A673 (cell line): ENCODE measurements at regions not wholly inside any gene's neighbourhood (a gene's known extent, or its start where the extent isn't known, plus 50 kb on each side); places are given as distances from the start of the nearest gene placed in this dataset.

ENCODE experiments used
- BruUV-seq: library from RNA; stranded (reverse); fragments of 400-500 nt; replicated peaks from 2 replicates; lab custom pipeline; 2021; lab: Mats Ljungman, UMichigan
- CTCF ChIA-PET: fragments of 300-600 bp; sonication (Branson Sonifier 250); formaldehyde crosslinking; loops from one replicate; lab custom pipeline; 2022; ENCODE audit warnings: antibody characterized with exemption; lab: Charles Lee
- POLR2A ChIA-PET: fragments of 300-600 bp; sonication (Branson Sonifier 250); formaldehyde crosslinking; loops from one replicate; lab custom pipeline; 2022; ENCODE audit warnings: antibody characterized with exemption; ENCODE audit not compliant: low non-redundant PET; lab: Charles Lee
- DNase-seq: peaks from one replicate; pipeline ENCODE4 v3.0.0-alpha.2; 2015; ENCODE audit warnings: low spot score
- H3K27ac ChIP-seq: fragments of 200-600 bp; sonication (generic); 2 replicates; pipeline ENCODE4 v1.5.1; 2016; ENCODE audit warnings: mixed run types, low read depth, mild to moderate bottlenecking, mixed read lengths, antibody characterized with exemption, low read length; ENCODE audit not compliant: poor library complexity, severe bottlenecking
- H3K27me3 ChIP-seq: fragments of 200-600 bp; sonication (generic); replicated peaks from 2 replicates; pipeline ENCODE4 v1.6.1; 2017; ENCODE audit warnings: mixed run types, low read depth, mild to moderate bottlenecking, mixed read lengths, antibody characterized with exemption, low read length; ENCODE audit not compliant: insufficient read depth, poor library complexity
- H3K36me3 ChIP-seq: fragments of 200-600 bp; sonication (generic); 2 replicates; pipeline ENCODE4 v1.6.1; 2016; ENCODE audit warnings: mixed run types, mild to moderate bottlenecking, mixed read lengths, antibody characterized with exemption, low read length; ENCODE audit not compliant: insufficient read depth, poor library complexity, severe bottlenecking
- H3K4me1 ChIP-seq: fragments of 200-600 bp; sonication (generic); 2 replicates; pipeline ENCODE4 v1.6.1; 2017; ENCODE audit warnings: mixed run types, mild to moderate bottlenecking, mixed read lengths, antibody characterized with exemption, low read length; ENCODE audit not compliant: insufficient read depth, poor library complexity, severe bottlenecking
- H3K4me3 ChIP-seq: fragments of 200-600 bp; sonication (generic); 2 replicates; pipeline ENCODE4 v1.5.1; 2016; ENCODE audit warnings: low read depth, mixed run types, mild to moderate bottlenecking, mixed read lengths, low read length; ENCODE audit not compliant: poor library complexity, severe bottlenecking
- H3K9me3 ChIP-seq: fragments of 200-600 bp; sonication (generic); 2 replicates; pipeline ENCODE4 v1.6.1; 2016; ENCODE audit warnings: mixed run types, low read depth, mild to moderate bottlenecking, mixed read lengths, antibody characterized with exemption, low read length; ENCODE audit not compliant: poor library complexity, severe bottlenecking
- CTCF ChIP-seq: fragments of 300-800, 200-600 bp; sonication (generic); conservative IDR thresholded peaks from 2 replicates; pipeline ENCODE4 v1.5.1; 2017; ENCODE audit warnings: low read depth, mild to moderate bottlenecking, antibody characterized with exemption, low read length, moderate library complexity, mixed read lengths
- EZH2 ChIP-seq: fragments of 200-600 bp; sonication (generic); IDR thresholded peaks from 2 replicates; pipeline ENCODE4 v1.6.1; 2017; ENCODE audit warnings: borderline replicate concordance, low read depth, mild to moderate bottlenecking, mixed read lengths, antibody characterized with exemption, low read length; ENCODE audit not compliant: poor library complexity, severe bottlenecking
- intact Hi-C: fragments of 100-400 bp; cut with micrococcal nuclease; formaldehyde crosslinking; loops from one replicate; pipeline ENCODE4 v1.10.0; 2022; ENCODE audit not compliant: unreplicated experiment

- Histone ChIP-seq H3K4me3 (no peak overlapping the region), H3K36me3 (no peaks in the 10 kb centered on the region), H3K9me3 (no peaks in the 10 kb centered on the region), H3K27ac (no peak overlapping the region), H3K4me1 (no peaks in the 10 kb centered on the region), H3K27me3 (no peaks in the 10 kb centered on the region)
- TF ChIP-seq CTCF = no peak
- no peak for TF ChIP-seq EZH2
- BruUV-seq = no TSS peak
- DNase-seq = no peak
- POLR2A ChIA-PET = no interaction called here
- CTCF ChIA-PET = no interaction called here
- intact Hi-C loops = no loop called here
These were observed 627.7 kb downstream of the TNS3 start for GRCh38 chr7:46954181-46954580.

- Histone ChIP-seq H3K27ac (no peak overlapping the region), H3K36me3 (no peaks in the 10 kb centered on the region), H3K27me3 (no peaks in the 10 kb centered on the region), H3K4me3 (no peak overlapping the region), H3K4me1 (no peaks in the 10 kb centered on the region), H3K9me3 (no peaks in the 10 kb centered on the region)
- DNase-seq = no peak
- POLR2A ChIA-PET = no interaction called here
- BruUV-seq = no TSS peak
- CTCF ChIA-PET = no interaction called here
- no peak for TF ChIP-seq CTCF
- intact Hi-C loops = no loop called here
These were observed 628.9 kb downstream of the TNS3 start for GRCh38 chr7:46953008-46953407.

- TF ChIP-seq EZH2 (no peak), CTCF (no peak)
- BruUV-seq = no TSS peak
- no peak overlapping the region for H3K4me3 ChIP-seq
- intact Hi-C loops = no loop called here
- POLR2A ChIA-PET = no interaction called here
- no peaks in the 10 kb centered on the region for H3K27me3 ChIP-seq
- CTCF ChIA-PET = no interaction called here
- H3K27ac ChIP-seq = no peak overlapping the region
- H3K36me3 ChIP-seq = no peaks in the 10 kb centered on the region
- no peaks in the 10 kb centered on the region for H3K9me3 ChIP-seq
- no peak for DNase-seq
- H3K4me1 ChIP-seq = no peaks in the 10 kb centered on the region
These were observed 632.5 kb downstream of the TNS3 start for GRCh38 chr7:46949270-46949931.
